ENCODE measurements at regions not wholly inside any gene's neighbourhood (a gene's known extent, or its start where the extent isn't known, plus 50 kb on each side); places are given as distances from the start of the nearest gene placed in this dataset.

GRCh38 chr20:52619671-52620070 lies 352.5 kb upstream of the TSHZ2 start:
- Histone ChIP-seq H3K4me1 (ENCODE audit: insufficient read depth, low read length, poor library complexity, severe bottlenecking) (no peaks in the 10 kb centered on the region), H3K4me3 (ENCODE audit: low read length, poor library complexity, severe bottlenecking) (no peak overlapping the region), H3K9me3 (ENCODE audit: insufficient read depth, low read depth, low read length) (no peaks in the 10 kb centered on the region), H2AFZ (ENCODE audit: low read length) (no peak overlapping the region), H3K9me2 (replicated peaks; ENCODE audit: low read depth, low read length) (no peaks in the 10 kb centered on the region), H3K9ac (ENCODE audit: low read depth, low read length, poor library complexity, severe bottlenecking) (no peak overlapping the region), H4K20me1 (ENCODE audit: insufficient read depth, low read length, poor library complexity, severe bottlenecking) (no peaks in the 10 kb centered on the region), H3K79me2 (ENCODE audit: insufficient read depth, low read length) (no peaks in the 10 kb centered on the region), H3K36me3 (ENCODE audit: insufficient read depth, low read length) (no peaks in the 10 kb centered on the region), H3K4me2 (ENCODE audit: low read depth, low read length, poor library complexity, severe bottlenecking) (no peak overlapping the region), H3F3A (ENCODE audit: low read depth) (no peaks in the 10 kb centered on the region), H3K27me3 (ENCODE audit: insufficient read depth, low read length, poor library complexity, severe bottlenecking) (no peaks in the 10 kb centered on the region)
- TF ChIP-seq CTCF (conservative IDR thresholded peaks at IDR 0.05; ENCODE audit: low read length): no peak
- TF ChIP-seq EZH2phosphoT487 (IDR thresholded peaks at IDR 0.05; ENCODE audit: borderline replicate concordance): no peak

GRCh38 chr20:52619101-52619500 lies 353.1 kb upstream of the TSHZ2 start:
- H3K36me3 ChIP-seq (ENCODE audit: insufficient read depth, low read length): no peaks in the 10 kb centered on the region
- H3K79me2 ChIP-seq (ENCODE audit: insufficient read depth, low read length): no peaks in the 10 kb centered on the region
- no peak for TF ChIP-seq CTCF (conservative IDR thresholded peaks at IDR 0.05; ENCODE audit: low read length)
- no peak for TF ChIP-seq EZH2phosphoT487 (IDR thresholded peaks at IDR 0.05; ENCODE audit: borderline replicate concordance)
- H3K27me3 ChIP-seq (ENCODE audit: insufficient read depth, low read length, poor library complexity, severe bottlenecking): no peaks in the 10 kb centered on the region
- no peaks in the 10 kb centered on the region for H3K9me2 ChIP-seq (replicated peaks; ENCODE audit: low read depth, low read length)
- no peaks in the 10 kb centered on the region for H3K9me3 ChIP-seq (ENCODE audit: insufficient read depth, low read depth, low read length)
- no peaks in the 10 kb centered on the region for H4K20me1 ChIP-seq (ENCODE audit: insufficient read depth, low read length, poor library complexity, severe bottlenecking)
- no peak overlapping the region for H3K9ac ChIP-seq (ENCODE audit: low read depth, low read length, poor library complexity, severe bottlenecking)
- no peaks in the 10 kb centered on the region for H3K4me1 ChIP-seq (ENCODE audit: insufficient read depth, low read length, poor library complexity, severe bottlenecking)
- H3K4me2 ChIP-seq (ENCODE audit: low read depth, low read length, poor library complexity, severe bottlenecking): no peak overlapping the region
- no peaks in the 10 kb centered on the region for H3F3A ChIP-seq (ENCODE audit: low read depth)
- H2AFZ ChIP-seq (ENCODE audit: low read length): no peak overlapping the region
- no peak overlapping the region for H3K4me3 ChIP-seq (ENCODE audit: low read length, poor library complexity, severe bottlenecking)

- no peak overlapping the region for H3K4me2 ChIP-seq (ENCODE audit: low read depth, low read length, poor library complexity, severe bottlenecking)
- H3K9ac ChIP-seq (ENCODE audit: low read depth, low read length, poor library complexity, severe bottlenecking): no peak overlapping the region
- no peaks in the 10 kb centered on the region for H3F3A ChIP-seq (ENCODE audit: low read depth)
- H3K36me3 ChIP-seq (ENCODE audit: insufficient read depth, low read length): no peaks in the 10 kb centered on the region
- H3K79me2 ChIP-seq (ENCODE audit: insufficient read depth, low read length): no peaks in the 10 kb centered on the region
- no peaks in the 10 kb centered on the region for H3K9me2 ChIP-seq (replicated peaks; ENCODE audit: low read depth, low read length)
- no peaks in the 10 kb centered on the region for H3K27me3 ChIP-seq (ENCODE audit: insufficient read depth, low read length, poor library complexity, severe bottlenecking)
- no peaks in the 10 kb centered on the region; the same call in 1 of the 2 replicates for H3K9me3 ChIP-seq (ENCODE audit: insufficient read depth, low read depth, low read length)
- no peaks in the 10 kb centered on the region for H4K20me1 ChIP-seq (ENCODE audit: insufficient read depth, low read length, poor library complexity, severe bottlenecking)
- H3K4me1 ChIP-seq (ENCODE audit: insufficient read depth, low read length, poor library complexity, severe bottlenecking): no peaks in the 10 kb centered on the region
- TF ChIP-seq EZH2phosphoT487 (IDR thresholded peaks at IDR 0.05; ENCODE audit: borderline replicate concordance): no peak
- TF ChIP-seq CTCF (conservative IDR thresholded peaks at IDR 0.05; ENCODE audit: low read length): no peak
- H2AFZ ChIP-seq (ENCODE audit: low read length): no peak overlapping the region
- H3K4me3 ChIP-seq (ENCODE audit: low read length, poor library complexity, severe bottlenecking): no peak overlapping the region
Observed at GRCh38 chr20:52616629-52617028, 355.5 kb upstream of the TSHZ2 start.
